GM18951 (cell line): ENCODE measurements at regions not wholly inside any gene's neighbourhood (a gene's known extent, or its start where the extent isn't known, plus 50 kb on each side); places are given as distances from the start of the nearest gene placed in this dataset.

ENCODE experiments used
- POLR2A ChIP-seq: IDR thresholded peaks from 4 replicates; pipeline ENCODE4 v1.6.1; 2011; ENCODE audit warnings: mild to moderate bottlenecking; ENCODE audit not compliant: insufficient read length, insufficient read depth; ENCODE audit errors: extremely low read depth
- in situ Hi-C: fragments of 300-500 bp; cut with MboI; formaldehyde crosslinking; loops from one replicate; pipeline ENCODE4 v1.12.0; 2022; ENCODE audit warnings: low sequenced_read_pairs, mixed read lengths, inconsistent platforms; ENCODE audit not compliant: unreplicated experiment

DNA sequence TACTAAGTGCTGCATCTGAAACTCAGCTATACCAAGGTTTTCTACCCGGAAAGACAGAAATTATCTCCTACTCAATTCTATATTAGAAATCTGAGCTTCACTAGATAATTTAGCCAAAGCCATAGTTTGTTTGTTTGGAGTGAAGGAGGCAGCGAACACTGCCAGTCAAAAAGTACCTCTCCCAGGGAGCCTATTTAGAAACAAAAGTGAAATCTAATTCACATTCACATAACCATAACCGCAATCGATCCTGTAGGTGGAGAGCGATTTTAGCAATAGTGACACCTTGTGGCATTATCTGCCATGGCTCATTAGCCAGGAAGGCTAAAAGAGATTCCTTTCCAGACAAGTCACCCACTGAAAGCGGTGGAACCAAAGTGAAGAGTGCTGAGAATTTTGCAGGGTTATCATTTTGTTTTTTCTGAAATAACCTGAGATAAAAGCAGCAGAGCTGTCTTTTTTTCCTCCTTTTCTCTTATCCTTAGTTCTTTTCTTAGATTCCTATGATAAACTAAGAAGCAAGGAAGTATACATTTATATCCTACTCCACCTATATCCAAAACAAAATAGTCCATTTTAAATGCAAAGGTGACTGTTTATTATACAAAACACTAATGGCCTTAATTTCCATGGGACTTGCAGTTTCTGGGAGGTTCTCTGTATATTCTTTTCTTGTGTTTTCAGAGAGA, 83.7 kb upstream of the BET1 start:
- in situ Hi-C loops: loop anchor here (10.0 kb wide), 1 partner anchor 173 kb away; no protein-coding TSS in a partner anchor
- TF ChIP-seq POLR2A: no peak

DNA sequence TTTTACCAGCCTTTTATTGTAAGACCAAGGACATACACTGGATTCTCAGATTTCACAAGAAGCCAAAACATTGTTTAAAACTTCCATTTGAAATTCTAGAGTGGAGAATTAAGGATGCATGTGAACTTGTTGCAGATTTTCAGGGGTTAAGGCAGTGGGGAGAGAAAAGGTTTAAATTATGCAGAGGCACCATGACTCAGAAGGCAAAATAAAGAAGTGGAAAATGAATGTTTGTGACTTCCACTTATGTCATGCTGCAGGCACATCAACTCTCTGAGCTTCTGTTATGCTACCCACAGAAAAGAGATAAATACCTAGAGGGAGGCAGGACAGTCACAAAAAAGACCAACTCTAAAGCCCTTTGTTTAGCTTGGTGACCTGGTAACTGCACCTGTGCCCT, 84.4 kb upstream of the BET1 start:
- no peak for TF ChIP-seq POLR2A
- in situ Hi-C loops: loop anchor here (10.0 kb wide), 1 partner anchor 174 kb away; no protein-coding TSS in a partner anchor

DNA sequence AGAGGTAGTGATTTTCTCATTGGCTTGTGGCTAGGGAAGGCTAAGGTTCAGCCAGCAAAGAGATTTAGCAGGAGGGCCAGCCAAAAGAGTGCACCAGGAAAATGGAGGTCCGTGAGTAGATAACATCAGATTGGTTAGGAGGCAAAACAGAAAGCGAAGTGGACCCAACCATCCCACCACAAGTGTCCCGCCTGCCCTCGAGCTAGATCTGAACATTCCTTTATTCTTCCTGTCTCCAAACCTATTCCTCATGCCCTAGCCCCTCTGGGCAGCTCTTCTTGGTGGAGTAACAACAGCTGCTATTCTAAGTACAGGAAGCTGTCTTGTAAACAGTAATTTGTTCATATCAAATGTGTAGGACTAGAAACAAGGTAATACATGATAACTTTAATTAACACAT, 85.7 kb upstream of the BET1 start:
- no peak for TF ChIP-seq POLR2A
- in situ Hi-C loops: loop anchor here (10.0 kb wide), 1 partner anchor 175 kb away; no protein-coding TSS in a partner anchor

DNA sequence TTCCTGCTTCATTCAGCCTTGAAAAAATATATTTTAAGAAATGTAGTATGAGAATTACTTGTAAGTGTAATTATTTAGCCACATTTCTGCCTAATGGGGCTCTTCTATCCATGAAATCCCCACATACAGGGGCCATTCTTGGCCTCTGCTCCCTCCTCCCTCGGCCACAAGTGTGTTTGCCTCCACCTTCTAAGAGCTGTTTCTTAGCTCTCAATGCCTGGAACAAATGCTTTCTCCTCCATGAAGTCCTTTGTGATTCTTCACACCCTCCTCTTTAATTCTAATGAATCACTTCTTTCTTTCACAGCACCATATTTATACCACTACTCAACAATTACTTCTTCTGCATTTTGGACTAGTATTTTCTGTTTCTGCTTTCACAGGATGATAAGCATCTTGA, 88.8 kb upstream of the BET1 start:
- in situ Hi-C loops: no loop called here
- TF ChIP-seq POLR2A: no peak

DNA sequence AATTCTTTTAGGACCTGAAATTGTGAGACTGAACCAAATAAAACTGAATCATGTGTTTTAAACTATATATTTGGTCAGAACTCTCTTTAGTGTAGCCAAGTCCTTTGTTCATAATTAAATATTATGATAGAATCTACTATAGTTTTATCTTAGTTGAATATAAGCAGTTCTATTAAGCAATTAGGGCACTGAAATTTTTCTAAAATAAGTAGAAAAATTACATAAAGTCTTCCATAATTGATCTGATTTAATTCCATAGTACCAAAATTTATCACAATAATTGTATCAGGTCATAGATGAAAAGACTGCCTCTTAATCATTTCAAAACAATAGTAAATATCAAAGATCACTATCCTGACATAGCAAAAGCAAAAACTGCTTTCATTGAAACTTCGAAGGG, 90.1 kb upstream of the BET1 start:
- TF ChIP-seq POLR2A: no peak
- in situ Hi-C loops: no loop called here

DNA sequence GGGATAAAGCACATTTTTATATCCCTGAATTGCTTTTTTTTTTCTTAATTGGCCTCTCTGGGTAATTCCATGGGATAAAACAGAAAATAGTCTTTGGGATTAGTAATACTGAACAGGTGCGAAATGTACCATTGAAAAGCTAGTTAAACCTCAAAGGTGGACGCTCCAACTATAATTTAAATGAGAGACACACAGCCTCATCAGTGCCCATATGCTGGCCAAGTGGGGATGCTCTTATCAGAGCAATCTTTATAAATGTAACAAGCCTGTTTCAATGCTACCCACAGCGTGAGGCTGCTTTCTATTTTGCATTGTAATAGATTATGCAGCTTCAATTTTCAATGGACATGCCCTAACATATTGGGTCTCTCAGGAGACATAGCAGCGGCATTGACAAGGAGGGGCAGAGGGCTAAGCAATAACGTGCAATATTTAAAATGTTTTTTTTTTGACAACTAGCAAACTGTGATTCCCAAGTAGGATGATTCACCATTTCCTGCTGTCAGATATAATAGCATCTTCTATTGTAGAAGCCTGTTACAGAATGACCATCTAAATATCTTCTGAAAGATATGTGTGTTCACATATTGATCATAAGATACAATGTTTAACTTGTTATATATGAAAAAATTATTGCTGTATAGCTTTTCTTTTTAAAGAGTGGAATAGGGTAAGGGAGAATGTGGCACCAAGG, 91.3 kb upstream of the BET1 start:
- TF ChIP-seq POLR2A: no peak
- in situ Hi-C loops: no loop called here

DNA sequence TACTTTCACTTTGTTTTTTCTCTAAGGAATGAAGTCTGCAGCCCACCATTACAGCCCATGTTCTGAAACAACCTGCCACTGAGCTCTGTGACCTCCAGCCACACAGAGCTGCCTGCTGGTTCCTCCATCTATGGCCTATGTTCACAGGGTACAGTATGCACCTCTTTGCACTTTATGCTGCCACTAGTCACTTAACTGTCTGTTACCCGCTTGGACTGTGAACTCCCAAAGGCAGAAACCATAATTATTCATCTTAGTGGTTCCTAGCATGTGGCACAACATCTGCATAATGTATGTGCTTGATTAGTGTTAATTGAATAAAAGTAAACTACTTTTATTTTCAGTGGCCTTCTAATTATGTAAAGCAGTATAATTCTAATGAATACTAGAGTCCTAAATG, 95.5 kb upstream of the BET1 start:
- TF ChIP-seq POLR2A: no peak
- in situ Hi-C loops: no loop called here

DNA sequence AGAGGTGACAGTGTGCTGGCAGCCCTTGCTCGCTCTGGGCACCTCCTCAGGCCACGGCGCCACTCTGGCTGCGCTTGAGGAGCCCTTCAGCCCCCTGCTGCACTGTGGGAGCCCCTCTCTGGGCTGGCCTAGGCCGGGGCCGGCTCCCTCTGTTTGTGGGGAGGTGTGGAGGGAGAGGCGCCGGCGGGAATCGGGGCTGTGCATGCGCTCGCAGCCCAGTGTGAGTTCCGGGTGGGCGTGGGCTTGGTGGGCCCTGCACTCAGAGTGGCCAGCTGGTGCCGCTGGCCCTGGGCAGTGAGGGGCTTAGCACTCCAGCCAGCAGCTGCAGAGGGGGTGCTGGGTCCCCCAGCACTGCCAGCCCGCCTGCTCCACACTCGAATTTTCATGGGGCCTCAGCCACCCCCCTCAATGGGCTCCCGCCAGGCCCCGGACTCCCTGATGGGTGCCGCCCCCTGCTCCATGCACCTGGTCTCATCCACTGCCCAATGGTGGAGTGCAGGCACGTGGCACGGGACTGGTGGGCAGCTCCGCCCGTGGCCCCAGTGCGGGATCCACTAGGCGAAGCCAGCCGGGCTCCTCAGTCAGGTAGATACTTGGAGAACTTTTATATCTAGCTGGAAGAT, 96.7 kb upstream of the BET1 start:
- TF ChIP-seq POLR2A: no peak
- in situ Hi-C loops: no loop called here

DNA sequence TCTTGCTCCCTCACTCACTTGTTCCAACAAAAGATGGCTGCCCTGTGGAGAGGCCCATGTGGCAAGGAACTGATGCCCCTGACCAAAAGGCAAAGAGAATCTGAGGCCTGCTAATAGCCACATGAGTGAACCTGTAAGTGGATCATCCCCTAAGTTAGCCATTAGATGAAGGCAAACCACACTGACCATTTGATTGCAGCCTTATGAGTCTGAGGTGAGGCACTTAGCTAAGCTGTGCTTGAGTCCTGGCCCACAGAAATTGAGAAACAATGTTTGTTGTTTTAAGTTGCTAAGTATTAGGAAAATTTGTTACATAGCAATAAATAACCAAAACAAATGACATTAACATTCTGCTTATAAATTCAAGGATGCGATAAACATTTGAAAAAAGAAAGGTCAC, 100.1 kb upstream of the BET1 start:
- TF ChIP-seq POLR2A: no peak

DNA sequence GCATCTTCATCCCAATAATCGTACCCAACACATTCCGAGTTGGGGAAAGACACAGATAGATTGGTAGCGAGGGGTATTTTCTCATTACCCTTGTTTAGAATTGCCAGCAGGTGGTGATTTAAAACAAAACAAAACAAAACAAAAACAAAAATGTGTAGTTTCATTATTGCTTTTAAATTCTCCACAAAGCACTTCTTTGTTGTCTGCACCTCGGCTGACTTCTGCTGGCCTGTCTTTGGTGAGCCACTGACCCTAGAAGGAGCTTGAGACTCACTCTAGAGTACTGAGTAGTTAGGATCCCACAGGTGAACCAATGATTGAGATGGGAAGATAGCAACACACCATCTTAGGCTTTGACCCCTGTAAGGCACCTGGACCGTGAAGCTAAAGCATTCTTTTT, 105.4 kb upstream of the BET1 start:
- no peak for TF ChIP-seq POLR2A
- in situ Hi-C loops: no loop called here

More for the DNA sequence above, 100.1 kb upstream of the BET1 start:
- in situ Hi-C loops: no loop called here

DNA sequence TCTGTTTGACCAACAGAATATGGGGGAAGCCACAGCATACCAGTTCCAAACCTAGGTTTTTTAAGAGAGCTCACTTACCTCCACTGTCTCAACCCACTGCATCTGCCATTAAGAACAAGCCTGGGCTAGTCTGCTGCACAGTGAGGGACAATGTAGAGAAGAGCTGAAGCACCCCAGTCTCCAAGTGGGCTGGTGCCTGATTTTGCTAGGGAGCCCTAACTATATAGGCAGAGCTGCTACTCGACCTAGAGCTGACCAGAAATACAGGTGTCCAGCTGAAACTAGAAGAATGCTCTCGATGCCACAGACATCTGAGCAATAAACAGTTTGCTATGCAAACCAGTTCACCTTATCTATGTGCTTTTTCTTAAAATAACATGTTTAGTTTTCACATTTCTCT, 106.9 kb upstream of the BET1 start:
- in situ Hi-C loops: no loop called here
- TF ChIP-seq POLR2A: no peak

DNA sequence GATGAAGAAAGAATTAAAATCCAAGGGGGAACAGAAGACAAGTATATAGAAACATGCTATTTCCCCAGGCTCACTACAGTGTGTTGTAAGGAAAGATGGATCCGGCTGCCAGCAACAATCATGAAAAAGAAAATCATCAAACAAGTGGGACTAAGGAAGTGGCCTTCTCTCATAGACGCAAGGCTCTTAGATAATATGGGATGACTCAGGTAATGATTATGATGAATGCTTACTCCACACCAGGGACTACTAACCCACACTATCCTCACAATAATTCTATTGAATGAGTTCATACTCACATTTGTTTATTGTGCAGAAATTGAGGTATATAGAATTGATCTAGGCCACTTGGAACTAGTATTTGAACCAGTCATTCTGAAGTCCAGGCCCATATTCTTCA, 111.2 kb upstream of the BET1 start:
- TF ChIP-seq POLR2A: no peak
- in situ Hi-C loops: no loop called here

DNA sequence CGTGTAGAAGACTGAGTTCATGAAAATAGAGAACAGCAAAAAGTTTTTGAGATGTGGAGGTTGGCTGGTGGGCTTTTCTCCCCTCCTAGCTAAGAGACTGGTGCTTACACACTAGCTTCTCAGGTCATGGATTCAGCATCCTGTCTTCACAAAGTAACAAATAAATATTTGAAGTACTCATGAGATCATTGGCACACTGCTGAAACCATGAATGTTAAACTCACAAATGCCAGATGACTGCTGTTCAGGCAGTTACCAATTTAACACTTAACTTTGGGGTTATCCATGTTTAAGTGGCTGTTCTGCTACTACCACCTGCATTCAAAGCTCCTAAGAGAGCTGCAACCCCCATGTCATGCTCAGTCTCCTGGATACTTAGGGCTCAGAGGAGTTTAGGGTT, 119.0 kb upstream of the BET1 start:
- no peak for TF ChIP-seq POLR2A
- in situ Hi-C loops: no loop called here

DNA sequence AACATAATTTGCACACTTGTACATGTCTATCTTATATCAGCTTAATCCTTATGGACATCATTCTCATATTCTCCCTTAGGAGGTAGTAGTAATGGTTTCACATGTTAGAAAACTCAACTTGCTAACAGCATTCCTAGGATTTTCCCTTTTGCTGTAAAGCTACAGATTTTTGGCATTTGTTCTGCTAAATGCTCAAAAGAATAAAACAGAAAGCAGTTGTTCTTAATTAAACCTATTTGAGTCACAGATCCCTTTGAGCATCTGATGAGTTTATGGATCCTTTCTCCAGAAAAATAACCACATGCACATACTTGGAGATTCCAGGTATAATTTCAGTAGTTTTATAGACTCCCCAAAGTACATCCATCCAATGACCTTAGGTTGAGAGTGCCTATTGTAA, 122.9 kb upstream of the BET1 start:
- in situ Hi-C loops: loop anchor here (25.0 kb wide), 1 partner anchor 260 kb away; the partner anchor contains the start of gene COL1A2
- TF ChIP-seq POLR2A: no peak
